ENCODE measurements at regions not wholly inside any gene's neighbourhood (a gene's known extent, or its start where the extent isn't known, plus 50 kb on each side); places are given as distances from the start of the nearest gene placed in this dataset.
"Not testable (repeated sequence)": the region's sequence is repeated elsewhere in the genome, so short reads cannot be mapped to it uniquely, and the experiment has no call there.

DNA sequence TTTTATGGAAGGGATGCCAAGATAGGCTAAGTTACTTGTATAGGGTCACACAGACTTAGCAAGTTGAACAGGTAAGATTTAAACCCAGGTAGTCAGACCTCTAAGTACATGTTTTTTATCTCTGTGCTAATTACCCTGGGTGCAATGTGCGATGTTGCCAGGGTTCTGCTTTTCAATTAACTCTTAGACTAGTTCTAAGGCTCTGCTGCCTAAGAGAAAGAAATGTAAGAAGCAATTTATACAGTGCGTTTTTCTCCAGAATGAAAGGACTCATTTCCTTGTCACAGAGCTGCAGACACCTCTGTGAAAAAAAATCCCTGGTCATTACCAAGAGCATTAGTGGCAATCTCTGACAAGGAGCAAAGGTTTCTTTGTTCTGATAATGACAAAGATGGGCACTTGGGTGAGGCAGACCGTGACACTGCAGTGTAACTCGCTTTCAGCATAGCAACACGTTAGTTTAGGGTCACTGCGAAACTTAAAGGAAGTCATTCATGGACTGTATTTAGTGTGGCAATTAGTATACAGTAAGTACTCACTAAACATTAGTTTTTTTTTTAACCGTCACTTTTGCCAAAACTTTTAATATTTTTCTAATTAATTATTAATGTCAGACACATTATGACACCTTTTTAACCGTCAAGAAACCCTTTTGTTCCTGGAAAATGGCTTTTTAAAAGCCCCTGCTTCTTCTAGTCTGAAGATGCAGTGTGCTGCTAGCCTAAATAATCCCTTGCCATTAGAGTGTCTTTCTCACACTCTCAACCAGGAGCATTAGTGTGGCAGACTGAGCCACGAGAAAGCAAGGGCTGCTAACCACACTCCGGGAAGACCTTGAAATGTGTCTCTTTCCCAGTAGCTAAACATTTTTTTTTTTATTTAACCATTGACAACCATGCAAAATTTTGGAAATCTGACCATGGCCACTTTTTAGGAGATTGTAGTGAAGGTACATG lies 520.0 kb upstream of the C9orf72 start:
- DNase-seq (ENCODE audit: low read depth in 2 of 2): no peak

DNA sequence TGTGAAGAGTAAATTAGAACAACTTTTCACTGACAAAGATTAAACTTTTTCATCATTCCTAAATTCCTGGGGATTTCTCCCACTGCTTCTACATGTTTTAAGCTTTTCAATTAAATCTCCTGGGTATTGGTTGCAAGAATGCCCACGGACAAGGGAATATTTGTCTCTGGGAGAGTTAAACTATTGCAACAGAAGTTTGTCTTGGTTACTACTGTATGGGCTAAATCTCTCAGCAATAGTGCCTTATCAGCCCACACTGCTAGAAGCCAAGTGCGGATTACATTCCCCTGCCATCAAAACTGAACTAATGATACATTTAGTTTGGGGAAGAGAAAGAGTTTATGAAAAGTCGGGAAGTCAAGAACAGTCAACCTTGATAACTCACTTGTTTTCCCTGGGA lies 528.2 kb upstream of the C9orf72 start:
- DNase-seq (ENCODE audit: low read depth in 2 of 2): no peak

DNA sequence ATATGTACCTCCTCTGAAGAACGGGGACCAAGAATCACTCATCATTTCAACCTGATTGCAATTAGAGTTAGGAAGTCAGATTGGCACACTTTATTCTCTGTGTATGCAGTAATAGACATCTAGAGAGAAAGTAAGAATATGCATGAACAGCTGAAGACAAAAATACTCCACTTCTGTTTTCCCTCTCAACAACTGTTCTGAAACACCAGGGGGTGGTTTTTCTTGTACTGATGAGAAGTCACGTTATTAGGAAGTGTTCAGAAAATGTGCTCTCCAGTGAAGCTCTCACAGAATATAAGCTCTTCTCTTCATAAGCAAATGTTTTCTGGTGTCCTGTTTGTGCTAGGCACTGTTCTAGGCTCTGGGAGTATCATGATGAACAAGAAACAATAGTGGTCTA lies 531.7 kb upstream of the C9orf72 start:
- DNase-seq (ENCODE audit: low read depth in 2 of 2): no peak

DNA sequence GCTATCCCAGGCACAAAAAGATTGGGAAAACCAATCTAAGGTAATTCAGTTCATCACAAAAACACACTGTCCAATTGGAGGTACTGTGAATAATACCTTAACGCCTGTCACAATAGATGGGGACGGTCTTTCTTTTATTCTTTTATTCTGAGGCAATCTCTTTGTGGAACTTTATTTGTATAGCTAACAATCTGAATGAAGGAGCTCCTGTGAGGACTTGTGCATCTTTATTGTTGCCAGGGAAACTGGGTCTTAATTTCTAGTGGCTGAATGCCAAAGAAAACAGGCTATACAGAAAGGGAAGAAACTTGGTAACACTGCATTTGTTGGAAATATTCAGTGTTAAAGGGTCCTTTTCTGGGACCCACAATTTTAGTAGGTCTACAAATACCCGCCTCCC lies 546.9 kb upstream of the C9orf72 start:
- no peak for DNase-seq (ENCODE audit: low read depth in 2 of 2)

DNA sequence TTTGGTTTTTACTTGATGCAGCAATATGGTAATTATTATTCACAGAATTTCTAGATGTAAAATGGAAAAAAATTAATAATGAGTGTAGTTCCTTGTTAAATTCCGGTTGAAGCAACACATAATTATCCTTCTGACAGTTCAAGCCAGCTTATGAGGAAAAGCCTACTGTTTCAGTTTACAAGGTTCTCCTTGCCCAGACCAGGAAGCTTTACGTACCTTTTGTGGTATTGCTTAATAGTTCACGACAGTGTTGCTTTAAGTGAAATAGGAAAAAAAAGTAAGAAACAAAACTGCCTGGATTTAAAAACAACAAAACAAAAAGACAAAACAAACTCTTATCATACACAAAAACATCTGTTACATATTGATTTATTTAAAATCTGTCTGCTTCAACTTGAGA lies 547.3 kb upstream of the C9orf72 start:
- DNase-seq (ENCODE audit: low read depth in 2 of 2): no peak

DNA sequence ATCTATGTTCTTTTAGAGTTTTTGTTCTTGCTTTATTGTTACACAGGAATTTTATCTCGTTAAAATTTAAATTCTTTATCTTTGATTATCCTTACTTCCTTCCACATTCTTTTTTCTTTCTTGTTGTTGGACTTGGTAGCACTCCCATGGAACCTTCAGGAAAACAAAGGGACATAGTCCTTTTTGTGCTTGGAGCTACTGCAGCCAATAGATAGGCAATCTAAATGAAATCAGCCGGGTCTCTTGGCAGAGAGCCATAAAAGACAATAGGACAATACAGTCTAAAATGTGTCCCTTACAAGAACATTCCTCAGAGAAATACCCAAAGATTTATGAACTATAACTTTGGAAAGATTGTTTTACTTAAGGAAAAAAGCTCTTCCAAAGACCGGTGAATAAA lies 548.1 kb upstream of the C9orf72 start:
- no peak for DNase-seq (ENCODE audit: low read depth in 2 of 2)

DNA sequence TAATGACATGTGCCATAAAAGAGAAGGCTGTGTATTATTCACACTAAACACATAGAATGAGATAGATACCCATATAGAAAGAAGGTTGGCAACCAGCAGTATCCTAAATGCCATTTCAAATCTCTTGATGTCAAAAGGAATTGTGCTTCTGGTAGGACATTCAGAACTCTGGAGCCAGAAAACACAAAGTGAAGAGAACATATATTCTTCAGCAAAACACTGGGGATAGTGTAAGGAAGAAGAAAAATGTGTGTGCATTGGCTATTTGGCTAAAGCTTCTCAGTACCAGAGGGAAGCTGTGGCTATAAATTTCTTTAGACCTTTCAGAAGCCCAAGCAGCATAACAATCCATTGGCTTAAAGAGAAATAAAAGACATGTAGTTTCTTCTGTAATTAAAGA lies 551.6 kb upstream of the C9orf72 start:
- no peak for DNase-seq (ENCODE audit: low read depth in 2 of 2)

DNA sequence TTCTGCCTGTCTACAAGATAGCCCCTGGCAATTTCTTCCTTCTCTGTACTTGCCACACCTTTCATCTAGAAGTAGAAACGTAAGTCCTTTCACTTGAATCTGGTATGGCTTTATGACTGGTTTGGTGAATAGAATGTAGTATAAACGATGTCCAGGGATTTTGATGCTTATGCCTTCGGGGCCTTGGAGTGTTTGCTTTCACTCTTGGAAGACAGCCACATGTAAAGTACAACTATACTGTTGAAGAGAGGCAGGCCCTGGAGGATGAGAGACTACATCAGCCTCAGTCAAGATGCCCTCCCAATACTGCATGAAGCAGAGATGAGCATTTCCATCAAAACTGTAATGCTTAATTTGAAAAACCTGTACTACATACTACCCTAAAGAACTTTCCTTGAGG lies 553.8 kb upstream of the C9orf72 start:
- DNase-seq (ENCODE audit: low read depth in 2 of 2): no peak

DNA sequence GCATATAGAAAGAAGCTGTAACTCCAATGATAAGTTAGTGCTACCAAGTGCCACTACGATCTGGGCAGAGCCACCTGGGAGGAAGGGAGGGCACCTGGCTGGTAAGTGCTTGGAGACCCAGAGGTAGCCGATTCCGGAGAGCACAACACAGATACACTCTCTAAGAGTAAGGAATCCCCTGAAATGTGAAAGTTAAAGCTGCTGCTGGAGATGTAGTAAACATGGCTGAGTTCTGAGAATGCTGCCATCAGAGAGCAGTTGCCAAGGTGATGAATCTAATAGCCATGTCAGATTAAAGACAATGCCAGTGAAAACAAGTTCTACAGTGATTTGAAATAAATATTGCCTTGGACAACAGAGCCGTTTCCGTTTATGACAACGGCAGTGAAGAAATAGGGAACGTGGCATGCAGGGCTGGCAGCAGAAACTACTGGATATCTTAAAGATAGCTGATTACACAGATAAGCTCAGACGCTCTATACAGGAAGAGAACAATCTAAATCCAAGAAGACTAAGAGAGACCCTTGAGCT lies 561.2 kb upstream of the C9orf72 start:
- DNase-seq (ENCODE audit: low read depth in 2 of 2): no peak

DNA sequence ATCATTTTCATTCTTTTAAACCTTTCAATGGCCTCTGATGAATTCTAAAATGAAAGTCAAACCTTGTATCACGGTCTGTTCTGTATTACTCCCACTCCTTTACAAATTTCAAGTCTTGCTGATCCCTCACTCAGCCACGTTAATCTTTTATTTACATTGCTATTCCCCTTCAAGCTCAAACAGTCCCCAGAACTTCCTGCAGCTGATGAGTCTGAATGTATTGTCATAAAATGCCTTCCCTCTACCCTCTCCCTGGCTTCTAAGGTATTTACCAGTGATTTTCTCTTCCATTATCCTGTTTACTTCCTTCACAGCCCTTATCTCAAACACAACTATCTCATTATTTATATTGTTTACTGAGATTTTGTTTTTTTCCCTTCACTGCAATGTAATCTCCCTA lies 562.3 kb upstream of the C9orf72 start:
- DNase-seq (ENCODE audit: low read depth in 2 of 2): no peak

DNA sequence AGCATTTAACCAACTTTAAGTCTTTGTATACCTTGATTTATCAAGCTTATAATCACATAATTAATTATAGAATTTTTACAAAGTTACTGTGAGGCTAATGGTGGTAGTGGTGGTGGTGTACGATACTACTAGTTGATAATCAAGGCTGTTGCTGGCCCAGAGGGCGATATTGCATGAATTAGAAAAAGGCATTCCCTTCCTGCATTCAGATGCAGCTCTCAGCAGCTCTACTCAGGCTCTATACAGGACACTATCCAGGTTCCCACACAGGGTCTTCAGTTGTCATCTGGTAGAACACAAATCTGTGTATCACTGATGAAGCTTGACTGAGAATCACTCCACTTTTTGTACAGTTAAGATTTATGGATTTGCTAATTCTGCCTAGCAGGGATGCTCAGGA lies 562.8 kb upstream of the C9orf72 start:
- no peak for DNase-seq (ENCODE audit: low read depth in 2 of 2)

DNA sequence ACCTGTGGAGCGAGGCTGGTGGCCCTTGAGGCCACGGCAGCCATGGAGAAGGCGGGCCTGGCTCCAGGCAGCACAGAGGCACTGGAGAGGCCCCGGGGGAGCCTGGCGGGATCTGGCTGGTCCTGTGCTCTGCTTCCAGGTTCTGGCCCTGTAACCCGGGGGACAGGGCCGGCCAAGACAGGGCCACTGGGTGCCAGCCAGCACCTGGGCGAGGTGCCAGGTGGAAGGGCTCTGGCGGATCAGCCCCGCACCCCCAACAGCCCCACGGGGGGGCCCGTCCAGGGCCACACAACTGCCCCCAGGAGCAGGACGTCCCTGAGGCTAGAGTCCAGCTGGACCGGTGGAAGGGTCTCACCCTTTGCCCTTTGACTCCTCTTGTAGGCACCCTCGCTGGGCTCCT lies 574.1 kb upstream of the C9orf72 start:
- not testable (repeated sequence) for DNase-seq (ENCODE audit: low read depth in 2 of 2)

DNA sequence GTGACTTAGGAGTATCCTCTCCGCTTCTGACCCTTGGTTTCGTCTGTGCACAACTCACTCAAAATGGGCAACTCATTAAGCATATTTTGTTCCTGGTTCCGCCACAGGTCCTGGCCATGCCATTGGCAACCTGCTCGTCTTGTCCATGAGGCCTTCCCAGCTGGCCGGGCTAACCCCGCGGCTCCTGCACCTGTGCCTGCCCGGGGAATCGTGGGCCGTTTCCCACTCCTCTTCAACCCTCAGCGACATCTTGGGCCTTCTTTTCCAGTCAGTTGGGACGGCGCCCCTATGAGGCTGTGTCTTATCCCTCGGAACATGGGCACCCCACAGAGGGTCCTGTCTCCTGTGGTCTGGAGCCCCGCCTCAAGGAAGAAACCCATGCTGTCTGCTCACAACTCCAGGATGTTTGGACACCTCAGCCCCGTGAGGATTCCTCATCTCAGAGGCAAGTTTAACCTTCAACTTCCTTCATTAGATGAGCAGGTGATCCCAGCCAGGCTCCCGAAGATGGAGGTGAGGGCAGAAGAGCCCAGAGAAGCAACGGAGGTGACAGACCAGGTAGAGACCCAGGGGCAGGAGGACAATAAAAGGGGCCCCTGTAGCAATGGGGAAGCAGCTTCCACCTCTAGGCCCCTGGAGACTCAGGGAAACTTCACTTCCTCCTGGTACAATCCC lies 574.8 kb upstream of the C9orf72 start:
- DNase-seq (ENCODE audit: low read depth in 2 of 2): not testable (repeated sequence)

DNA sequence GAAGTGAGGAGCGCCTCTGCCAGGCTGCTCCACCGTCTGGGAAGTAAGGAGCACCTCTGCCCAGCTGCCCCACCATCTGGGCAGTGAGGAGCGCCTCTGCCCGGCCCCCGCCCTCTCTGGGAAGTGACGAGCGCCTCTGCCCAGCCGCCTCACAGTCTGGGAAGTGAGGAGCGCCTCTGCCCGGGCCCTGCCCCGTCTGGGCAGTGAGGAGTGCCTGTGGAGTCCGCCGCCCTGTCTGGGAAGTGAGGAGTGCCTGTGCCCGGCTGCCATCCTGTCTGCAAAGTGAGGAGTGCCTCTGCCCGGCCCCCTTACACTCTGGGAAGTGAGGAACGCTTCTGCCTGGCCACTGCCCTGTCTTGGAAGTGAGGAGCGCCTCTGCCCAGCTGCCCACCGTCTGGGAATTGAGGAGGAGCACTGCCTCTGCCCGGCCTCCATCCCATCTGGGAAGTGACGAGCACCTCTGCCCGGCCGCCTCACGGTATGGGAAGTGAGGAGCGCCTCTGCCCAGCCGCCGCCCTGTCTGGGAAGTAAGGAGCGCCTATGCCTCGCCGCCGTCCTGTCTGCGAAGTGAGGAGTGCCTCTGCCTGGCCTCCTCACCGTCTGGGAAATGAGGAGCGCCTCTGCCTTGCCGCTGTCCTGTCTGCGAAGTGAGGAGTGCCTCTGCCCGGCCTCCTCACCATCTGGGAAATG lies 576.2 kb upstream of the C9orf72 start:
- DNase-seq (ENCODE audit: low read depth in 2 of 2): not testable (repeated sequence)

DNA sequence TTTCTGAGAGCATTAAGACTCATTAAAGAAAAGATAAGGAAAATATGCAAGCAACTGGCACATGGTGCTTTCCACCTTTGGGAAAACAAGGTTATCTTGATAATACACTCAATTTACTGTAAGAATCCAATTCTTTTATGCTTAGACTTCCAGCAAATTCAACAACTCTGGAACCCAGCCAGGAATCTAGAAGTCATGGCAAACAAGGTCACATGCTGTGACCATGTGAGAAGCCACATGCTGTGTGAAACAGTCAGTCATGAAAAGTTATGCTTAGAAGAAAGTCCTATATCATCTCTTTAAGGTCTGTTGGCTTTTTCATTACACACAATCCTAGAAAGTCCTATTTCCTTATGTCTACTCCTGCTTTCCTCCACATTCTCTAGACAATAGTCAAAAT lies 581.8 kb upstream of the C9orf72 start:
- no peak for DNase-seq (ENCODE audit: low read depth in 2 of 2)

DNA sequence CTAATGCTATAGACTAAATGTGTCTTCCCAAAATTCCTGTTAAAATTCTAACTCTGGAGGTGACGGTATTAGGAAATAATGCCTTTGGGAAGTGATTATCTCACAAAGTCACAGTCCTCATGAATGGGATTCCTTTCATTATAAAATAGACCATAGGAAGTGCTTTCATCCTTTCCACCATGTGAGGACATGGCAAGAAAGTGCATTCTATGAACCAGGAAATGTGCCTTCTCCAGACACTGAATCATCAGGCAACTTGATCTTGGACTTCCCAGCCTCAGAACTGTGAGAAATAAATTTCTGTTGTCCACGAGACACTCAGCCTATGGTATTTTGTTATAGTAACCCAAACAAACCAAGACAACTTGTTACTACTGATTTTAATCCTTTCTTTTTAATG lies 582.4 kb upstream of the C9orf72 start:
- DNase-seq (ENCODE audit: low read depth in 2 of 2): no peak

DNA sequence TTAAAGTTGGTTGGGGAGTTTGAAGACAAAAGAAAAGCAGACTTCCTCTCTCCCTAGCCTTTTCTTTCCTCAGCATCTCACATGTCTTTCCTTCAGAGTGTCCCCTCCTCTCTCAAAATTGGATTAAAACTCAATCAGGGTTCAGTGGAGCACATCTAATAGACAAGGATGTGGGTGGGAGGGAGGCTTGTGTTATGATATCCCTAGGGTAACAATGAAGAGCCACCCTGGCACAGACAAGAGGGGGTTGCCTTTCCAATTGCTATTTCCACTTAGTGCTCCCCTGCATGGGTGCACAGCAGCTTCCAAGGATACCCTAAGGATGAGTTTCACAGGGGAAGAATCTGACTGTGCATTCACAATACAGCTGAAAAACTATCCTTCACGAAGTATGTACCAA lies 585.2 kb upstream of the C9orf72 start:
- no peak for DNase-seq (ENCODE audit: low read depth in 2 of 2)

DNA sequence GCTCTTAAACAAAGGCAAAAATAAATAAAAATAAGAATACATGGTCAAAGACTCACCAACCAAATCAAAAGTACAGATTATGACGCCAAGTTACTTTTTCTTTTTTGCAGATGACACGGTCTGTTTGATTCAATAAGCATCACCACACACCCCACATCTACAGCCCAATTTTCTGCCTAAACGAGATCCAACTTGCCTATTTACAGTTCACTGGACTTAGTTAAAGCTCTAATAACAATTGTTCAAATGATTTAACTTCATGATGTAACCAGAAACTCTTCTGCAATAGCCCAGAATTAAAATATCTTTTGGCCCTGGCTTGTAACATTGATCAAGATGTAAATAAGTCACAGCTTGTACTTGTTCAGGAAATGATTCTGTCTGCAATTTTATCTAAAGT lies 590.3 kb upstream of the C9orf72 start:
- DNase-seq (ENCODE audit: low read depth in 2 of 2): no peak

DNA sequence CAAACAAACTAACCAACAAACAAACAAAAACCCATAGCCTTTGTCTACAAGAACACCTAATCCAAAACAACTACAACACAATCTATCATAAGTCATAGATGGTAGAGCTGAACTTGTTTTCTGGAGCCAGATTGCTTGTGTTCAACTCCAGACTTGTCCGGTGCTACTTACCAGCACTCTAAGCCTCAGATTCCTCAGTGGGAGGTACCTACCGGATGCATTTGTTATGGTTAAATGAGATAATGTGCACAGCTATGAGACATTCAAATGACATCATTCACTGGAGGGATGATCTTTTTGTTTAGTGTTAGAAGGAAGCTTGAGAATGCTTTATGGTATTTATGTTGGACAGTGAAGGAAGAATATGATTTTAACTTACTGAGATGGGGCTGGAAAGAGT lies 592.9 kb upstream of the C9orf72 start:
- DNase-seq (ENCODE audit: low read depth in 2 of 2): no peak

DNA sequence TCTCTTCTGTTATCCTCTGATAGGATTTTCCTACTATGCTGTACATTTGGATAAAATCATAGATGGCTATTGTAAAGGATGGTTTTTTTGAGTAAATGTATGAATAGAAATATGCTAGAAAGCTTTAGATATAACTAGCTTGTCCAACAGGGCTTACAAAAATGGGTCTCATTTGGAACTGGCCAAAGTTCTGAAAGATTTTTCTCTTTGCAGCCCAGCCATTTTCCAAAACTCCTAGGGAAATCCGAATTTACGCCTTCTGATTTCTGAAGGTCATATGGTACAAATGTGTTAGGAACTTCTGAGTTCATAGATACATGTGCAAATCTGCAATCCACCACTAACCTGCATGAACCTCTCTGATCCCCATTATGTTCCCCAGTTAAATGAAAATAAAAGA lies 603.9 kb upstream of the C9orf72 start:
- no peak for DNase-seq (ENCODE audit: low read depth in 2 of 2)

DNA sequence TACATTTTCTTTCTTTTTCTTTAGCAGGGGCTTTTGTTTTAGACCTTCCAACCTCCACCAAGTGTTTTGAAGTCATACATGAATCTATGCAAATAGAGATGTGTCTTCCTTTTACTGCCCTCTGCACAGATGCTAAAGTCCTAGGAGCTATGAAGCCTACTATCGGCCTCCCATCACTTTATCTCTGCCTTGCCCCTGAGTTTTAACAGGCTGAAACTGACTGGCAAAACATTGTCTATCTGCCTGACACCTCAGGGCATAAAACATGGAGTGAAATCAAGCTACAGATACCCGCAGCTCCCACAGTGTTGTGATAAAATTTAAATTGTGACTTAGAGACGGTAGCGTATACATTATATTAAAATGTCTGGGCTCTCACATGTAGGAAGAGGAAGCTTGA lies 604.6 kb upstream of the C9orf72 start:
- DNase-seq (ENCODE audit: low read depth in 2 of 2): no peak

DNA sequence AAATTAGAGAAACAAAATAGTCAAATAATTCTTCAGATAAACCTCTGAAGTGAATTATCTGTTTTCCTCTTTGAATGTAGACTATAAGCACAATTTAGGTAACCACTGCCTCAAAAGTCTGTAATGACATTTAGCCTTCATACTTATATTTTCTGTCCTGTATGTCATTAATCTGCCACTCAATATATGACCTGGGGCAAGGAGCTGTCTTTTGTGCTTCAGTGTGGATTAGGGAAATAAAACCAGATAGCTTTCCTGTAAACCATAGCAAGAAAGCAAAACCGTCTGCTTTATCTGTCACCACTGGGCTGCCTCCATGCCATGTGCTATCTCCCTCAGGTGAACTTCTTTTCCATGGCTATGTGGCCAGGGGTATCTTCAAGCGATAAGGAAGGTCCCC lies 606.6 kb upstream of the C9orf72 start:
- DNase-seq (ENCODE audit: low read depth in 2 of 2): no peak

All from stimulated activated CD4-positive, alpha-beta T cell treated with anti-CD3 and anti-CD28 coated beads, Interleukin-12 subunit alpha, Interleukin-12 subunit beta, amount 100 ng/mL, for 24 hours (primary cell).